Large intestine (tissue), 3 donors: ENCODE measurements at regions not wholly inside any gene's neighbourhood (a gene's known extent, or its start where the extent isn't known, plus 50 kb on each side); places are given as distances from the start of the nearest gene placed in this dataset.
"Not testable (repeated sequence)": the region's sequence is repeated elsewhere in the genome, so short reads cannot be mapped to it uniquely, and the experiment has no call there.

Source experiments
- DNase-seq, 2 donors: peaks; one replicate each; pipeline versions ENCODE4 v3.0.0 to v3.0.0-alpha.2; 2013
- H3K27ac ChIP-seq: one replicate; pipeline ENCODE4 v1.5.1; 2013; ENCODE audit warnings: low read length
- H3K27me3 ChIP-seq: 2 replicates; pipeline ENCODE4 v1.6.1; 2013; ENCODE audit warnings: low read length; ENCODE audit not compliant: control insufficient read depth, insufficient read depth
- H3K36me3 ChIP-seq: 2 replicates; pipeline ENCODE4 v1.6.1; 2013; ENCODE audit warnings: low read length; ENCODE audit not compliant: control insufficient read depth, insufficient read depth
- H3K4me1 ChIP-seq: one replicate; pipeline ENCODE4 v1.6.1; 2013; ENCODE audit warnings: low read length; ENCODE audit not compliant: control insufficient read depth, insufficient read depth
- H3K4me3 ChIP-seq: one replicate; pipeline ENCODE4 v1.5.1; 2013; ENCODE audit warnings: low read length
- H3K9me3 ChIP-seq: one replicate; pipeline ENCODE4 v1.6.1; 2013; ENCODE audit warnings: mild to moderate bottlenecking, low read depth, low read length, moderate library complexity; ENCODE audit not compliant: control insufficient read depth
- WGBS: methylation state at CpG from one replicate; pipeline ENCODE4 v1.1.5; 2013; ENCODE audit warnings: low lambda C conversion rate; ENCODE audit not compliant: insufficient coverage; 5-methylcytosine and 5-hydroxymethylcytosine counted together

GRCh38 chr17:34755371-34755770 is 176.0 kb downstream of the TMEM132E start:
- no peaks in the 10 kb centered on the region for H3K36me3 ChIP-seq
- H3K4me1 ChIP-seq = no peaks in the 10 kb centered on the region
- DNase-seq = no peak
- H3K4me3 ChIP-seq = no peak overlapping the region
- WGBS = no CpG with 5 or more reads among the region's 7 CpGs
- H3K9me3 ChIP-seq = no peaks in the 10 kb centered on the region
- H3K27me3 ChIP-seq = peaks cover 21% of the 10 kb centered on the region
- H3K27ac ChIP-seq = no peak overlapping the region

- Histone ChIP-seq H3K4me3 (no peak overlapping the region), H3K9me3 (no peaks in the 10 kb centered on the region), H3K36me3 (no peaks in the 10 kb centered on the region), H3K27me3 (peaks cover 11% of the 10 kb centered on the region), H3K27ac (no peak overlapping the region), H3K4me1 (no peaks in the 10 kb centered on the region)
- DNase-seq = no peak
- WGBS = 17% methylated on average over 1 of the region's 1 CpG
Measured at GRCh38 chr17:34750004-34750403, 170.6 kb downstream of the TMEM132E start.

- peaks cover 2% of the 10 kb centered on the region for H3K27me3 ChIP-seq
- H3K4me1 ChIP-seq = no peaks in the 10 kb centered on the region
- no peaks in the 10 kb centered on the region for H3K9me3 ChIP-seq
- no peaks in the 10 kb centered on the region for H3K36me3 ChIP-seq
- no peak for DNase-seq
- H3K27ac ChIP-seq = no peak overlapping the region
- no CpG with 5 or more reads among the region's 8 CpGs for WGBS
- H3K4me3 ChIP-seq = no peak overlapping the region
Measured at GRCh38 chr17:34741967-34742366, 162.6 kb downstream of the TMEM132E start.

DNA sequence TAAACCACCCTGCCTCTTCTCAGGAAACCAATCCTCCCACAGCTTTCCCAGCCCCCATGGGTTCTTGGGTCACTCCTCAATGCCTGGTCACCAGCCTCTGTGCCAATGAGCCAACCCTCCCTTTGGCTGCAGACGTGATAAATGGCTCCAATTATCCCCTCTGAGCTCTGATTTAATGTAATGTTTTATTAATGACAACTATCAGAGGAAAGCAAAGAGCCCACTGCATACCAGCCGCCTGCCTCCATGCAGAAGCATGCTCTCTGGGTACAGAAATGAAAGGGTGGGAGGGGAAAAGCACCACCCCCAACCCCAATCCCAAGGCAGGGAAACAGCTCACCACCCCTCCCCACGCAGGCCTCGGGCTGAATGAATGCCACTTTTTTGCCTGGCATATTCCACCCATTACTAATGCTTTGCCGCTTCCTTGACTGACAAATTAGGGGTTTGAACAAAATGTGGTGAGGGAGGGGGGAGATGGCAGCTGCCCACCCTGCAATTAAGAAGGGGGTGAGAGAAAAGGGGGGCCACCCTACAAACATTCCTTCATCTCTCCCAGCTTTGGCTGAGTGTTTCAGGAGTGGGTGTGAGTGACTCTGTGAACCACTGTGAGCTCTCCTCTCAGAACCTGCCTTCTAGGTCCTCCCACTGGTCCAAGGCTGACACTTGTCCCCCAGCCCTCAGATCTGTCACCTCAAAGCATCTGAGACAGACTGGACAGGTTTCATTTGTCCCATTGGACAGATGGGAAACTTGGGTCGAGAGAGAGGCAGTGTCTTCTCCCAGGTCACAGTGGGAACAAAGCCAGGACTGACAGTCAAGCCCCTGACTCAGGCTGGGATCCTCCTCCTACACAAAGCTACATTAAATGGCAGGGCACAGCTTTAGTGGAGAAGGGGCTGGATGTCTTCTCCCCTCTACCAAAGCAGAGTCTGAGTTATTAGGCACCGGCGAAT is 161.5 kb downstream of the TMEM132E start:
- H3K4me1 ChIP-seq = no peaks in the 10 kb centered on the region
- H3K27me3 ChIP-seq = peaks cover 2% of the 10 kb centered on the region
- no peak overlapping the region for H3K4me3 ChIP-seq
- H3K36me3 ChIP-seq = no peaks in the 10 kb centered on the region
- no peaks in the 10 kb centered on the region for H3K9me3 ChIP-seq
- DNase-seq = no peak
- H3K27ac ChIP-seq = no peak overlapping the region
- WGBS = no CpG with 5 or more reads among the region's 8 CpGs

- H3K9me3 ChIP-seq = no peaks in the 10 kb centered on the region
- WGBS = no CpG with 5 or more reads among the region's 5 CpGs
- no peaks in the 10 kb centered on the region for H3K36me3 ChIP-seq
- H3K4me1 ChIP-seq = no peaks in the 10 kb centered on the region
- no peak overlapping the region for H3K27ac ChIP-seq
- no peak overlapping the region for H3K4me3 ChIP-seq
- peaks cover 2% of the 10 kb centered on the region for H3K27me3 ChIP-seq
- no peak for DNase-seq
Measured at GRCh38 chr17:34739386-34739785, 160.0 kb downstream of the TMEM132E start.

- DNase-seq, H3K27me3 ChIP-seq, H3K27ac ChIP-seq, H3K9me3 ChIP-seq, H3K36me3 ChIP-seq, H3K4me1 ChIP-seq, H3K4me3 ChIP-seq: not testable (repeated sequence)
- WGBS = 40% methylated on average over 1 of the region's 4 CpGs
Measured at GRCh38 chr17:34737673-34738072, 158.3 kb downstream of the TMEM132E start.

- H3K4me1 ChIP-seq = no peaks in the 10 kb centered on the region
- no peak overlapping the region for H3K27ac ChIP-seq
- no peaks in the 10 kb centered on the region for H3K9me3 ChIP-seq
- H3K36me3 ChIP-seq = no peaks in the 10 kb centered on the region
- H3K27me3 ChIP-seq = peaks cover 1% of the 10 kb centered on the region
- WGBS = no CpG with 5 or more reads among the region's 8 CpGs
- DNase-seq = no peak
- H3K4me3 ChIP-seq = no peak overlapping the region
Measured at GRCh38 chr17:34736611-34737010, 157.2 kb downstream of the TMEM132E start.

- peaks cover 4% of the 10 kb centered on the region for H3K27me3 ChIP-seq
- H3K27ac ChIP-seq = no peak overlapping the region
- H3K36me3 ChIP-seq = no peaks in the 10 kb centered on the region
- no peaks in the 10 kb centered on the region for H3K9me3 ChIP-seq
- H3K4me1 ChIP-seq = no peaks in the 10 kb centered on the region
- no peak overlapping the region for H3K4me3 ChIP-seq
- WGBS = 70% methylated on average over 2 of the region's 5 CpGs
- no peak for DNase-seq
Measured at GRCh38 chr17:34733333-34733732, 154.0 kb downstream of the TMEM132E start.

- no peaks in the 10 kb centered on the region for H3K4me1 ChIP-seq
- no peak for DNase-seq
- no CpG with 5 or more reads among the region's 3 CpGs for WGBS
- H3K36me3 ChIP-seq = no peaks in the 10 kb centered on the region
- H3K27ac ChIP-seq = no peak overlapping the region
- H3K27me3 ChIP-seq = peaks cover 4% of the 10 kb centered on the region
- no peak overlapping the region for H3K4me3 ChIP-seq
- no peaks in the 10 kb centered on the region for H3K9me3 ChIP-seq
Measured at GRCh38 chr17:34730816-34731215, 151.4 kb downstream of the TMEM132E start.

GRCh38 chr17:34728771-34729310 is 149.5 kb downstream of the TMEM132E start:
- no peak for DNase-seq
- Histone ChIP-seq H3K27me3 (peaks cover 4% of the 10 kb centered on the region), H3K9me3 (no peaks in the 10 kb centered on the region), H3K4me1 (no peaks in the 10 kb centered on the region), H3K36me3 (no peaks in the 10 kb centered on the region), H3K4me3 (no peak overlapping the region), H3K27ac (no peak overlapping the region)
- no CpG with 5 or more reads among the region's 10 CpGs for WGBS
